ENCODE measurements at regions not wholly inside any gene's neighbourhood (a gene's known extent, or its start where the extent isn't known, plus 50 kb on each side); places are given as distances from the start of the nearest gene placed in this dataset.

GRCh38 chr3:25235031-25235430, 193.0 kb upstream of the RARB start:
- Histone ChIP-seq H3K36me3 (ENCODE audit: control insufficient read depth, insufficient read depth, low read length) (no peaks in the 10 kb centered on the region), H3K27me3 (ENCODE audit: control insufficient read depth in 2 of 2, insufficient read depth in 2 of 2, low read length in 2 of 2) (no peaks in the 10 kb centered on the region), H2AFZ (ENCODE audit: low read depth, low read length) (no peak overlapping the region), H3K27ac (ENCODE audit: extremely low read depth, low read depth, low read length) (no peak overlapping the region), H3K4me3 (no peak overlapping the region), H4K20me1 (replicated peaks; ENCODE audit: control insufficient read depth, insufficient read depth, low read length) (no peaks in the 10 kb centered on the region), H3K4me1 (replicated peaks in 1 of 2; ENCODE audit: control insufficient read depth in 2 of 2, insufficient read depth in 2 of 2, low read length in 2 of 2) (no peaks in the 10 kb centered on the region), H3K9me1 (ENCODE audit: control insufficient read depth, insufficient read depth, low read length) (no peaks in the 10 kb centered on the region), H3K4me2 (ENCODE audit: insufficient read depth, low read length) (no peak overlapping the region), H3K79me2 (ENCODE audit: control insufficient read depth, insufficient read depth, low read length) (no peaks in the 10 kb centered on the region), H3K9me3 (replicated peaks; ENCODE audit: control insufficient read depth, insufficient read depth, low read depth, low read length) (no peaks in the 10 kb centered on the region), H3K9ac (ENCODE audit: insufficient read depth in 1 of 2, low read depth in 2 of 2, low read length in 2 of 2) (no peak overlapping the region)
- in situ Hi-C loops (cut with MboI) (no loop called here), intact Hi-C loops (cut with micrococcal nuclease) (no loop called here)
- BruUV-seq (replicated peaks), result no TSS peak
- ATAC-seq, result no peak
- FAIRE-seq, result no peak
- CTCF ChIA-PET (ENCODE audit: low intra/inter-chr PET ratio), result no interaction called here
- POLR2A ChIA-PET, result no interaction called here
- 0% methylated on average over 1 of the region's 1 CpG for WGBS (ENCODE audit: insufficient coverage, low coverage, missing lambda C conversion rate)
- DNase-seq (ENCODE audit: extremely low read depth in 1 of 4, low spot score in 3 of 4), result no peak
- no peak for TF ChIP-seq L3MBTL2 (IDR thresholded peaks at IDR 0.05)
- TF ChIP-seq ETV5 (CRISPR knock-in tag; IDR thresholded peaks at IDR 0.05; ENCODE audit: low read depth), result no peak
- no peak for TF ChIP-seq ARID3B (CRISPR knock-in tag; IDR thresholded peaks at IDR 0.05; ENCODE audit: borderline replicate concordance)

- no peaks in the 10 kb centered on the region for H4K20me1 ChIP-seq (replicated peaks; ENCODE audit: control insufficient read depth, insufficient read depth, low read length)
- ChIA-PET CTCF (ENCODE audit: low intra/inter-chr PET ratio) (no interaction called here), POLR2A (no interaction called here)
- H3K36me3 ChIP-seq (ENCODE audit: control insufficient read depth, insufficient read depth, low read length), result no peaks in the 10 kb centered on the region
- H3K9me1 ChIP-seq (ENCODE audit: control insufficient read depth, insufficient read depth, low read length), result no peaks in the 10 kb centered on the region
- FAIRE-seq (no peak), DNase-seq (ENCODE audit: extremely low read depth in 1 of 4, low spot score in 3 of 4) (no peak), ATAC-seq (no peak)
- no peak overlapping the region for H2AFZ ChIP-seq (ENCODE audit: low read depth, low read length)
- BruUV-seq (replicated peaks), result no TSS peak
- H3K27me3 ChIP-seq (ENCODE audit: control insufficient read depth in 2 of 2, insufficient read depth in 2 of 2, low read length in 2 of 2), result no peaks in the 10 kb centered on the region
- intact Hi-C loops (cut with micrococcal nuclease) (no loop called here), in situ Hi-C loops (cut with MboI) (no loop called here)
- no peak overlapping the region for H3K4me2 ChIP-seq (ENCODE audit: insufficient read depth, low read length)
- TF ChIP-seq ZNF398 (CRISPR knock-in tag; IDR thresholded peaks at IDR 0.05) (no peak), PHB (CRISPR knock-in tag; IDR thresholded peaks at IDR 0.05) (no peak), ZNF507 (tag; conservative IDR thresholded peaks at IDR 0.05) (no peak), FUS (optimal IDR thresholded peaks at IDR 0.05; ENCODE audit: low read depth, low read length) (no peak), GATAD2A (IDR thresholded peaks at IDR 0.05) (no peak), SIX5 (IDR thresholded peaks at IDR 0.05; ENCODE audit: borderline replicate concordance in 1 of 2, insufficient read depth in 1 of 2, low read depth in 1 of 2, low read length in 2 of 2) (no peak), SREBF2 (CRISPR knock-in tag; IDR thresholded peaks at IDR 0.05) (no peak), NEUROD1 (IDR thresholded peaks at IDR 0.05; ENCODE audit: borderline replicate concordance, low read depth, low read length, partially characterized antibody) (no peak), ZBTB8A (IDR thresholded peaks at IDR 0.05; ENCODE audit: partially characterized antibody) (no peak), NCOA1 (IDR thresholded peaks at IDR 0.05; ENCODE audit: low read depth) (no peak)
- H3K4me3 ChIP-seq, result no peak overlapping the region
- 3% methylated on average over 2 of the region's 2 CpGs for WGBS (ENCODE audit: insufficient coverage, low coverage, missing lambda C conversion rate)
- no peak overlapping the region for H3K9ac ChIP-seq (ENCODE audit: insufficient read depth in 1 of 2, low read depth in 2 of 2, low read length in 2 of 2)
- no peak overlapping the region for H3K27ac ChIP-seq (ENCODE audit: extremely low read depth, low read depth, low read length)
- H3K9me3 ChIP-seq (replicated peaks; ENCODE audit: control insufficient read depth, insufficient read depth, low read depth, low read length), result no peaks in the 10 kb centered on the region
- H3K4me1 ChIP-seq (replicated peaks in 1 of 2; ENCODE audit: control insufficient read depth in 2 of 2, insufficient read depth in 2 of 2, low read length in 2 of 2), result no peaks in the 10 kb centered on the region
- H3K79me2 ChIP-seq (ENCODE audit: control insufficient read depth, insufficient read depth, low read length), result no peaks in the 10 kb centered on the region
These were observed 192.6 kb upstream of the RARB start for GRCh38 chr3:25235466-25235865.

Data from K562 (cell line).